ENCODE measurements at regions not wholly inside any gene's neighbourhood (a gene's known extent, or its start where the extent isn't known, plus 50 kb on each side); places are given as distances from the start of the nearest gene placed in this dataset.

- TF ChIP-seq CTCF (conservative IDR thresholded peaks at IDR 0.05; ENCODE audit: low read depth, low read length) (peak; percentile 67), EZH2 (IDR thresholded peaks at IDR 0.05; ENCODE audit: borderline replicate concordance, low read depth, low read length, poor library complexity, severe bottlenecking) (no peak)
These were observed 55.0 kb upstream of the PAXBP1 start for GRCh38 chr21:32826329-32827167.

Measured in A673 (cell line).